HG02981 (cell line): ENCODE measurements at regions not wholly inside any gene's neighbourhood (a gene's known extent, or its start where the extent isn't known, plus 50 kb on each side); places are given as distances from the start of the nearest gene placed in this dataset.

Experiments used
- ATAC-seq: cut with Tn5 transposase; IDR thresholded peaks from one replicate; pipeline ENCODE4 v1.9.1; 2021; ENCODE audit warnings: mild to moderate bottlenecking, moderate library complexity; ENCODE audit not compliant: unreplicated experiment

GRCh38 chr6:104332364-104332763, 527.4 kb downstream of the HACE1 start:
- no peak for ATAC-seq

- peak; percentile 71 for ATAC-seq
Measured at GRCh38 chr6:104326173-104327001, 533.3 kb downstream of the HACE1 start.

- ATAC-seq = no peak
Measured at GRCh38 chr6:104325341-104326172, 534.2 kb downstream of the HACE1 start.

- no peak for ATAC-seq
Measured at GRCh38 chr6:104324301-104324700, 535.4 kb downstream of the HACE1 start.

- no peak for ATAC-seq
Measured at GRCh38 chr6:104322841-104323240, 536.9 kb downstream of the HACE1 start.

GRCh38 chr6:104321301-104321700, 538.4 kb downstream of the HACE1 start:
- ATAC-seq = no peak

- ATAC-seq = no peak
Measured at GRCh38 chr6:104320896-104321295, 538.8 kb downstream of the HACE1 start.

- ATAC-seq = no peak
Measured at GRCh38 chr6:104312851-104313250, 546.9 kb downstream of the HACE1 start.

- ATAC-seq = no peak
Measured at GRCh38 chr6:104306211-104306610, 553.5 kb downstream of the HACE1 start.

- ATAC-seq = no peak
Measured at GRCh38 chr6:104305206-104305605, 554.5 kb downstream of the HACE1 start.

GRCh38 chr6:104301951-104302350, 557.8 kb downstream of the HACE1 start:
- no peak for ATAC-seq

GRCh38 chr6:104286641-104287040, 573.1 kb downstream of the HACE1 start:
- ATAC-seq = no peak

GRCh38 chr6:104284872-104285271, 574.8 kb downstream of the HACE1 start:
- ATAC-seq = no peak

- ATAC-seq = no peak
Measured at GRCh38 chr6:104282581-104282980, 577.1 kb downstream of the HACE1 start.

- ATAC-seq = no peak
Measured at GRCh38 chr6:104281370-104281769, 578.3 kb downstream of the HACE1 start.

GRCh38 chr6:104268389-104268788, 591.3 kb downstream of the HACE1 start:
- ATAC-seq = no peak

GRCh38 chr6:104266922-104267321, 592.8 kb downstream of the HACE1 start:
- no peak for ATAC-seq

GRCh38 chr6:104256646-104257045, 603.1 kb downstream of the HACE1 start:
- no peak for ATAC-seq

GRCh38 chr6:104253236-104253635, 606.5 kb downstream of the HACE1 start:
- ATAC-seq = no peak

- no peak for ATAC-seq
Measured at GRCh38 chr6:104252276-104252675, 607.4 kb downstream of the HACE1 start.

- no peak for ATAC-seq
Measured at GRCh38 chr6:104251651-104252050, 608.1 kb downstream of the HACE1 start.

GRCh38 chr6:104240865-104241264, 618.9 kb downstream of the HACE1 start:
- no peak for ATAC-seq
